HEK293 (cell line): ENCODE measurements at regions not wholly inside any gene's neighbourhood (a gene's known extent, or its start where the extent isn't known, plus 50 kb on each side); places are given as distances from the start of the nearest gene placed in this dataset.

Experiments
- YY1 ChIP-seq: fragments of 450-650 bp; formaldehyde crosslinking; IDR thresholded peaks from 2 replicates; pipeline ENCODE4 v1.5.1; 2018; ENCODE audit warnings: missing biosample characterization, missing genetic modification characterization
- ZNF146 ChIP-seq: fragments of 450-650 bp; formaldehyde crosslinking; IDR thresholded peaks from 2 replicates; pipeline ENCODE4 v1.5.1; 2016; ENCODE audit warnings: missing biosample characterization, missing genetic modification characterization
- ZNF830 ChIP-seq: fragments of 450-650 bp; IDR thresholded peaks from 2 replicates; pipeline ENCODE4 v1.5.0; 2018; ENCODE audit warnings: missing biosample characterization, missing genetic modification characterization, low read depth, mild to moderate bottlenecking, moderate library complexity
- TF ChIP-seq, protein P1 (sequence below): fragments of 450-650 bp; formaldehyde crosslinking; IDR thresholded peaks from 2 replicates; pipeline ENCODE4 v1.5.1; 2017; ENCODE audit warnings: missing biosample characterization, mild to moderate bottlenecking, missing genetic modification characterization, moderate library complexity
- TF ChIP-seq, protein P2 (sequence below): fragments of 450-650 bp; formaldehyde crosslinking; IDR thresholded peaks from 2 replicates; pipeline ENCODE4 v1.5.1; 2016; ENCODE audit warnings: missing biosample characterization, missing genetic modification characterization
- TF ChIP-seq, protein P3 (sequence below): fragments of 450-650 bp; formaldehyde crosslinking; IDR thresholded peaks from 2 replicates; pipeline ENCODE4 v1.5.1; 2017; ENCODE audit warnings: missing biosample characterization, missing genetic modification characterization
- TF ChIP-seq, protein P4 (sequence below): fragments of 450-650 bp; formaldehyde crosslinking; IDR thresholded peaks from 2 replicates; pipeline ENCODE4 v1.5.1; 2016; ENCODE audit warnings: missing biosample characterization, missing genetic modification characterization
- TF ChIP-seq, protein P5 (sequence below): fragments of 450-650 bp; formaldehyde crosslinking; IDR thresholded peaks from 2 replicates; pipeline ENCODE4 v1.5.1; 2016; ENCODE audit warnings: missing biosample characterization, missing genetic modification characterization
- TF ChIP-seq, protein P6 (sequence below): fragments of 450-650 bp; formaldehyde crosslinking; IDR thresholded peaks from 2 replicates; pipeline ENCODE4; 2016; ENCODE audit warnings: missing biosample characterization, missing genetic modification characterization

DNA sequence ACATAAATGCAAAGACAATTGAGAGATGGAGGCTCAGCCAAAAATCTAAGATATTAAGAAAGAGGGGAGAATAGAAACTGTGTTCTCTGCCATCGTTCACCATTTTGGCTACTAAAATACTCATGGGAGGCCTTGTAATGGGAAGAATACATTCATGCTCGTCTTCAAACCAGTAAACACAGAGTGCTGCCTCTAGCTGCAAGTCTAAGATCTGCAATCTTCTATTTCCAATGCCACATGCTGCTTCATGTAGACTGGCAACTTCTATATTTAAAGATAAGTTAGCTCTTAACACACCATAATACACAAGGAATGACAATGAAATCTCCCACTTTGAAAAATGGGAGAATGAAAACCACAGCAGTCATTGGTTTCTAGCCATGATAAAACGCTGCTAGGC, 387.3 kb downstream of the HS3ST3B1 start:
- TF ChIP-seq, protein P1, sequence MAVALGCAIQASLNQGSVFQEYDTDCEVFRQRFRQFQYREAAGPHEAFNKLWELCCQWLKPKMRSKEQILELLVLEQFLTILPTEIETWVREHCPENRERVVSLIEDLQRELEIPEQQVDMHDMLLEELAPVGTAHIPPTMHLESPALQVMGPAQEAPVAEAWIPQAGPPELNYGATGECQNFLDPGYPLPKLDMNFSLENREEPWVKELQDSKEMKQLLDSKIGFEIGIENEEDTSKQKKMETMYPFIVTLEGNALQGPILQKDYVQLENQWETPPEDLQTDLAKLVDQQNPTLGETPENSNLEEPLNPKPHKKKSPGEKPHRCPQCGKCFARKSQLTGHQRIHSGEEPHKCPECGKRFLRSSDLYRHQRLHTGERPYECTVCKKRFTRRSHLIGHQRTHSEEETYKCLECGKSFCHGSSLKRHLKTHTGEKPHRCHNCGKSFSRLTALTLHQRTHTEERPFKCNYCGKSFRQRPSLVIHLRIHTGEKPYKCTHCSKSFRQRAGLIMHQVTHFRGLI (tag by site-specific recombination): no peak
- TF ChIP-seq, protein P2, sequence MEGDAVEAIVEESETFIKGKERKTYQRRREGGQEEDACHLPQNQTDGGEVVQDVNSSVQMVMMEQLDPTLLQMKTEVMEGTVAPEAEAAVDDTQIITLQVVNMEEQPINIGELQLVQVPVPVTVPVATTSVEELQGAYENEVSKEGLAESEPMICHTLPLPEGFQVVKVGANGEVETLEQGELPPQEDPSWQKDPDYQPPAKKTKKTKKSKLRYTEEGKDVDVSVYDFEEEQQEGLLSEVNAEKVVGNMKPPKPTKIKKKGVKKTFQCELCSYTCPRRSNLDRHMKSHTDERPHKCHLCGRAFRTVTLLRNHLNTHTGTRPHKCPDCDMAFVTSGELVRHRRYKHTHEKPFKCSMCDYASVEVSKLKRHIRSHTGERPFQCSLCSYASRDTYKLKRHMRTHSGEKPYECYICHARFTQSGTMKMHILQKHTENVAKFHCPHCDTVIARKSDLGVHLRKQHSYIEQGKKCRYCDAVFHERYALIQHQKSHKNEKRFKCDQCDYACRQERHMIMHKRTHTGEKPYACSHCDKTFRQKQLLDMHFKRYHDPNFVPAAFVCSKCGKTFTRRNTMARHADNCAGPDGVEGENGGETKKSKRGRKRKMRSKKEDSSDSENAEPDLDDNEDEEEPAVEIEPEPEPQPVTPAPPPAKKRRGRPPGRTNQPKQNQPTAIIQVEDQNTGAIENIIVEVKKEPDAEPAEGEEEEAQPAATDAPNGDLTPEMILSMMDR (tag by site-specific recombination): no peak
- TF ChIP-seq, protein P3, sequence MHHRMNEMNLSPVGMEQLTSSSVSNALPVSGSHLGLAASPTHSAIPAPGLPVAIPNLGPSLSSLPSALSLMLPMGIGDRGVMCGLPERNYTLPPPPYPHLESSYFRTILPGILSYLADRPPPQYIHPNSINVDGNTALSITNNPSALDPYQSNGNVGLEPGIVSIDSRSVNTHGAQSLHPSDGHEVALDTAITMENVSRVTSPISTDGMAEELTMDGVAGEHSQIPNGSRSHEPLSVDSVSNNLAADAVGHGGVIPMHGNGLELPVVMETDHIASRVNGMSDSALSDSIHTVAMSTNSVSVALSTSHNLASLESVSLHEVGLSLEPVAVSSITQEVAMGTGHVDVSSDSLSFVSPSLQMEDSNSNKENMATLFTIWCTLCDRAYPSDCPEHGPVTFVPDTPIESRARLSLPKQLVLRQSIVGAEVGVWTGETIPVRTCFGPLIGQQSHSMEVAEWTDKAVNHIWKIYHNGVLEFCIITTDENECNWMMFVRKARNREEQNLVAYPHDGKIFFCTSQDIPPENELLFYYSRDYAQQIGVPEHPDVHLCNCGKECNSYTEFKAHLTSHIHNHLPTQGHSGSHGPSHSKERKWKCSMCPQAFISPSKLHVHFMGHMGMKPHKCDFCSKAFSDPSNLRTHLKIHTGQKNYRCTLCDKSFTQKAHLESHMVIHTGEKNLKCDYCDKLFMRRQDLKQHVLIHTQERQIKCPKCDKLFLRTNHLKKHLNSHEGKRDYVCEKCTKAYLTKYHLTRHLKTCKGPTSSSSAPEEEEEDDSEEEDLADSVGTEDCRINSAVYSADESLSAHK (tag by site-specific recombination): no peak
- TF ChIP-seq ZNF830 (tag by site-specific recombination): no peak
- no peak for TF ChIP-seq YY1
- TF ChIP-seq, protein P4, sequence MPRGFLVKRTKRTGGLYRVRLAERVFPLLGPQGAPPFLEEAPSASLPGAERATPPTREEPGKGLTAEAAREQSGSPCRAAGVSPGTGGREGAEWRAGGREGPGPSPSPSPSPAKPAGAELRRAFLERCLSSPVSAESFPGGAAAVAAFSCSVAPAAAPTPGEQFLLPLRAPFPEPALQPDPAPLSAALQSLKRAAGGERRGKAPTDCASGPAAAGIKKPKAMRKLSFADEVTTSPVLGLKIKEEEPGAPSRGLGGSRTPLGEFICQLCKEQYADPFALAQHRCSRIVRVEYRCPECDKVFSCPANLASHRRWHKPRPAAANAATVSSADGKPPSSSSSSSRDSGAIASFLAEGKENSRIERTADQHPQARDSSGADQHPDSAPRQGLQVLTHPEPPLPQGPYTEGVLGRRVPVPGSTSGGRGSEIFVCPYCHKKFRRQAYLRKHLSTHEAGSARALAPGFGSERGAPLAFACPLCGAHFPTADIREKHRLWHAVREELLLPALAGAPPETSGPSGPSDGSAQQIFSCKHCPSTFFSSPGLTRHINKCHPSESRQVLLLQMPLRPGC (tag by site-specific recombination): no peak
- no peak for TF ChIP-seq ZNF146 (tag by site-specific recombination)
- TF ChIP-seq, protein P5, sequence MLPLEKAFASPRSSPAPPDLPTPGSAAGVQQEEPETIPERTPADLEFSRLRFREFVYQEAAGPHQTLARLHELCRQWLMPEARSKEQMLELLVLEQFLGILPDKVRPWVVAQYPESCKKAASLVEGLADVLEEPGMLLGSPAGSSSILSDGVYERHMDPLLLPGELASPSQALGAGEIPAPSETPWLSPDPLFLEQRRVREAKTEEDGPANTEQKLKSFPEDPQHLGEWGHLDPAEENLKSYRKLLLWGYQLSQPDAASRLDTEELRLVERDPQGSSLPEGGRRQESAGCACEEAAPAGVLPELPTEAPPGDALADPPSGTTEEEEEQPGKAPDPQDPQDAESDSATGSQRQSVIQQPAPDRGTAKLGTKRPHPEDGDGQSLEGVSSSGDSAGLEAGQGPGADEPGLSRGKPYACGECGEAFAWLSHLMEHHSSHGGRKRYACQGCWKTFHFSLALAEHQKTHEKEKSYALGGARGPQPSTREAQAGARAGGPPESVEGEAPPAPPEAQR (tag by site-specific recombination): no peak
- TF ChIP-seq, protein P6, sequence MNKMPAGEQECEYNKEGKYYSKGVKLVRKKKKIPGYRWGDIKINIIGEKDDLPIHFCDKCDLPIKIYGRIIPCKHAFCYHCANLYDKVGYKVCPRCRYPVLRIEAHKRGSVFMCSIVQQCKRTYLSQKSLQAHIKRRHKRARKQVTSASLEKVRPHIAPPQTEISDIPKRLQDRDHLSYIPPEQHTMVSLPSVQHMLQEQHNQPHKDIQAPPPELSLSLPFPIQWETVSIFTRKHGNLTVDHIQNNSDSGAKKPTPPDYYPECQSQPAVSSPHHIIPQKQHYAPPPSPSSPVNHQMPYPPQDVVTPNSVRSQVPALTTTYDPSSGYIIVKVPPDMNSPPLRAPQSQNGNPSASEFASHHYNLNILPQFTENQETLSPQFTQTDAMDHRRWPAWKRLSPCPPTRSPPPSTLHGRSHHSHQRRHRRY (tag by site-specific recombination): no peak
